NCI-H128 (cell line): ENCODE measurements at regions not wholly inside any gene's neighbourhood (a gene's known extent, or its start where the extent isn't known, plus 50 kb on each side); places are given as distances from the start of the nearest gene placed in this dataset.

ENCODE experiments used
- DNase-seq: peaks from one replicate; lab custom pipeline; 2025; ENCODE audit not compliant: unreplicated experiment; lab: John Stamatoyannopoulos, UW

DNA sequence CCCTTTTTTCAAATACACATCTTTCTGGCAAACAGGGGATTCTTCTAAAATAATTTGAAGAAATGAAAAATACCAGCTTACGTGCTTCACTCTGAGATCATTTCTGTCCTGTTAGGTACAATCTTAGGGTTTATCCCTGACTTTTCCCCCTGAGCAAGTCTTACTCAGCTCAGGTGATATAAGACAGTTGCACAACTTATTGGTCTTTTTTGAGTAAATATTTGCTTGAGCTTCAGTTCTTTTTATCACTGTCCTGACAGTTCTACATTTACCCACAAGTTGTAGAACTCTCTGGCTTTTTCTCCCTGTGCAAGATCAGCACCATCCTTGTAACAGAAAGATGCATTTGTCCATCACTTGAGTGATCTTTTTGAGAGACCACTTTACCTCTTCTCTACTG, 84.9 kb downstream of the MID1IP1 start:
- DNase-seq, result no peak

DNA sequence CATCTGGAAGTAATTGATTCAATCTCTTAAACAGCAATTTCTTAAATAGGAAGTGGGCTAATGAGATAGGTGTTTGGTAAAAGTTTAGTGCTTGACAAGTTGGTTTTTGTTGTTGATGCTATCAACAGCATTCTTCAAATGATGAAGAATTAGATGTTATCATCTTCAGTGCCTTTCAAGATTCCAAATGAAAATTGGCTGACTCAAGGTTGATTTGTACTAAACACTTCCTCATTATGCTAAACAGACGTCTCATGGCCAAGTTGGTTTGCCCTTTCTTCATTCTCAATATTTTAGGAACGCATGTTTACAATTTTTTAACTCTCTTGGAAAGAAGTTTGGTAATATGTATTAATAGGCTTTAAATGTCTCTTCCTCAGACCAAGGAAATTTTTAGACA, 86.0 kb downstream of the MID1IP1 start:
- no peak for DNase-seq

DNA sequence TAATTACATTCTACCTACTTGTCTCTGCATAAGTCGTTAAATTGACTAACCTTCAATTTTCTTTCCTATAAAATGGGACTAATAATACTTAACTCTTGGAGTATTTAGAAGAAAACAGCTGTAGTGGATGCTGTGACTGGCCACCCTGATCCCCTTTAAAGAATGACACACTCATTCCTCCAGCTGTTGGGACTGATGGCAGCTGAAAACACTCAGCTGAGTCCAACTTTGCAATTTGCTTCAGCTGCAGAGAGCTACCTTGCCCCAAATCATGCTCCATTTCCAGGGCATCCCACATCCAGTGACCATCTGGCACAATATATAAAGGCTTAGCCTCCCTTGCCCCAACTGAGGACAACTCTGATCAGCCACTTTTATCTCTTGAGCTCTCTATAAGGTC, 89.1 kb downstream of the MID1IP1 start:
- no peak for DNase-seq

DNA sequence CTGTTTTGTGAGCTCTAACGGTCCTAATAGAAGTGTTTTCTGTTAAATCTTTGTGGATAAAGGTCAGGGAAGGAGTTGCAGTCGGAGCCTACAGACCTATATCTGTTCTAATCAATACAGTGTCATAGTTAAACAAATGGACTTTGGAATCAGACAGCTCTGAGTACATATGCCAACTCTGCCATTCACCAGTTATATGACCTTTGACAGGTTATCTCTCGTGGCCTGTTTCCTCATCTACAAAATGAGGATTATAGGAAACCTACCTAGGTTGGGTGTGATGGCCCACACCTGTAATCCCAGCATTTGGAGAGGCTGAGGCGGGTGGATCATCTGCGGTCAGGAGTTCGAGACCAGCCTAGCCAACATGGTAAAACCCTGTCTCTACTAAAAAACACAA, 89.7 kb downstream of the MID1IP1 start:
- no peak for DNase-seq

DNA sequence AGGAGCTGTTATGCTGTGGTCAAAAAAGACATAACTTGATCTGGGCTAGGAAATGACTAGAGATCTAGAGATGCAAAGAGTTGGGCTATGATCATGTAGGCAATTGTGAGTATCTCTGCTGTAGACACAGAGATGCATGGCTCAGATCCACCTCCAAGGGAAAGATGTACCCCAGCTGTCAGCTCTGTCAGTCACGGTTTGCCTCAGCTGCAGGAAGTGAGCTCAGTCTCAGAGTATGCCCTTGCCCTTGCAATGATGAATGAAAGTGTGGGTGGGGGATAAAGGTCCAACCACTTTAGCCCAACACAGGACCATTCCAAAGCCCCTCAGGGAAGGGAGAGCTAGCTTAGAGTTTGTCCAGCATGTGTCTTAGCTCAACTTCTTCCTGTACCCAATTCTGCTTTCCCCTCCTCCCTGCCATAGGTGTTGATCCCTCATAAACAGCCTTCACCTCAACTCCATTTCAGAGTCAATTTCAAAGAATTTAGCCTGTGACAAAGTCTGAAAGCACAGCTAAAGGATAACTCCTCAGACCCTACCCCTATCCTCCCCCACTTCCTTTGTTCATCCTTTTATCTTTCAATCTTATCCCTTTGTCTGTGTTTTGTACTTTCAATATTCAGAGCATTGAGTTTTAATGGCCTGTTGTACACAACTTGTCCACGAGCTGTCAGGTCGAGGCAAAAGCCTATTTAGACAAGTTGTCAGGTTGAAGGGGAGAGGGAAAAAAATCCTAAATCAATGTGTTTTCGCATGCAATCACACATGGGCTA, 90.6 kb downstream of the MID1IP1 start:
- DNase-seq, result no peak

DNA sequence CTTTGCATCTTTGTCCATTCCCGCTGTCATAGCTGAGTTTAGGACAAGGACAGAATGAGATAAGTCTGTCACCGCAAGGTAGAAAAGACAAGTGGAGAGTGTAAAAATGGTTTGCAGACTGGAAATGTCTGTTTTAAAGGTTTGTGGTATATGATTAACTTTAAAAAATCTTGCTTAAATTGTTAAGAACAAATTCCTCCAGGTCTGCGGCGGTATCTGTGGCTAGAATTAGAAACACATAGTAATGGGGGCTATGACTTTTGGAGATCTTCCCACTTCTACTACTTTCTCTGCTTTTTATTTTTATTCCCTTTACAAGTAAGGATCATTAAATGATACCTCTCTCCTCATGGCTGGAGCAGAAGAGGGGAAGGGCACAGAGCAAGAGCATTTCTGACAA, 92.2 kb downstream of the MID1IP1 start:
- DNase-seq, result no peak

DNA sequence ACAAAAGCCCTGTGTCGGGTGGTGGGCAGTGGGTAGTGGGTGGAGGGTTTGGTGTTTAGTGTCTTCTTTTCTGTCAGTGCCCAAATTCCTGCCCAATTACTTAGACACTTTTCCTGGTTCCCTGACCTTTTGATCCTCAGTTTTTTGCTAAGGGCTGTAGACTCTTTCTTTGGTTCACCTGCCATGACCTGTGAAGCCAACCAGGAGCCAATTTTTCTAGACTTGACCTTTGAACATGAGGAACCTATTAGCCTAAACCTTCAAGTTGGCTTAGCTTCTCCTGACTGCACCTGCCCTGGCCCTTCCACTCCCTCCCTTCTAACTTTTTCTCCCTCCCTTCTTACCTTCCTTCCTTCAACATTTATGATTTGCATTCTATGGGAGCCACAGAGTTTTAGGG, 94.5 kb downstream of the MID1IP1 start:
- DNase-seq, result no peak

DNA sequence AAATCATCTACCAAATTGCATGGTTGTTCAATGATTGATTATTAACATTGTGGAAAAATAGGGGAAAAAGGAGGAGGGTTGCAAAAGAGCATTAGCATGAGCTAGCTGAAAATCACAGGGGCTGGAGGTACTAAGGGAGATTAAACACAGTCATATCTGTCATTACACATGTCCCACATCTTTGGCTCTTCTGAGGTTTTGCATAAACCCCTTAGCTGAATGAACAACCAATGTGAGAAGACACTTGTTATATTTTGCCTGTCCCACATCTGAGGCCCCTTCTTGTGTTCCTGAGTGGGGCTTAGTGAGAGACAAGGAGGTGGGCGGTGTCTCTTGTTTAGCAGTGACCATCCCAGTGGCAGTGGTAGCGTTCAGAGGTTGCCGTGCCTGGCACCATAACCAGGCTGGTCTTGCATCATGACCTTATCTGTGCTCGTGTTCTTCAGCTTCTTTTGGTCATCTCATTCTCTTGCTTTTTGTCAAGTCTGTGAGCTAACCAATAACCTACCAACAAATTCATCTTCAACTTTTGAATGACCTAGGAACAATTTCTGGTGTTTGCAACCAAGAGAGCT, 95.6 kb downstream of the MID1IP1 start:
- DNase-seq, result no peak

DNA sequence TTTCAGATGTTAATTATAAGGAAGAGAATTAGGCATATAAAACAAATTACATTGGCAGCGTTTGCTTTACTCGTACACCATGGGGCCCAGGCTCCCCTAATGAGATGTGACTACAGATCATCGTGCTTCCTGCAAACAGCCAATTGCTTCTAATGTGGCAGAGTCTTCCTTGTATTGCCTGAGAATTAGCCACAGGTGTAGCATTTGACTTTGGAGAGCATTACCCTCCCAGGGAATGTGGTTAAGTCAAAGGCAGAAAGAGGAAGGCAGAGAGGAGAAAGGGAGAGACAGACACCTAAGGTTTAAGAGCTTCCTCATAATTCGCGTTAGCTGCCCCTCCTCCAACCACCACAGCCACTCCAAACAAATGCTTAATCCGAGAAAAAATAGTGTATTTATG, 97.0 kb downstream of the MID1IP1 start:
- DNase-seq, result no peak

DNA sequence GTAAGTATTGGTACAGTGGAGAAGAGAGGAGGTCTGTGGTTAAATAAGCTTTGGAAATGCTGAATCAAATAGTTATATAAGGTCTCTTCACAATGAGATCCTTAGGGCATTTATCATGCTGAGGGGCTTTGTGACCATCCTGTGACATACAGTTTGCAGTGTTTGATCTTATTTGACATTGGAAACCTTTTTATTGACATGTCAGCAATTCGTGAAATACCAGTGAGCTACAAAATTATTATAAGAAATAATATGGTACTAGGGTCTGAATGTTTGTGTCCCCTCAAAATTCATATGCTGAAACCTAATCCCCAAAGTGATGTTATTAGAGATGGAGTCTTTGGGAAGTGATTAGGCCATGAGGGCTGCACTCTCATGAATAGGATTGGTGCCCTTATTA, 98.4 kb downstream of the MID1IP1 start:
- no peak for DNase-seq

DNA sequence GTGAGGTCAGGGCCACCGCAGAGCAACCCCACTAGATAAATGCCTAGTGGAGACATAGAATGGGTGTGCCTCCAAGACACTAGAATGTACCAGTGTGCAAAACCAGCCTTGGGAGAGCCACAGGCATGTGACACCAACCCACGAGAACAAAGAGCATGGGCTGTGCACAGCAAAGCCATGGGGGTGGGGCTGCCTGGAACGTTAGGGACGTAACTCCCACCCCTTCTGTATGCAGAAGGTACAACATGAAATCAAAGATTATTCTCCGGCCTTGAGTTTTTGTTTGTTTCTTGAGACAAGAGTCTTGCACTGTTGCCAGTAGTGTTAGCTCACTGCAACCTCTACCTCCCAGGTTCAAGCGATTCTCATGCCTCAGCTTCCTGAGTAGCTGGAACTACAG, 99.5 kb downstream of the MID1IP1 start:
- no peak for DNase-seq

DNA sequence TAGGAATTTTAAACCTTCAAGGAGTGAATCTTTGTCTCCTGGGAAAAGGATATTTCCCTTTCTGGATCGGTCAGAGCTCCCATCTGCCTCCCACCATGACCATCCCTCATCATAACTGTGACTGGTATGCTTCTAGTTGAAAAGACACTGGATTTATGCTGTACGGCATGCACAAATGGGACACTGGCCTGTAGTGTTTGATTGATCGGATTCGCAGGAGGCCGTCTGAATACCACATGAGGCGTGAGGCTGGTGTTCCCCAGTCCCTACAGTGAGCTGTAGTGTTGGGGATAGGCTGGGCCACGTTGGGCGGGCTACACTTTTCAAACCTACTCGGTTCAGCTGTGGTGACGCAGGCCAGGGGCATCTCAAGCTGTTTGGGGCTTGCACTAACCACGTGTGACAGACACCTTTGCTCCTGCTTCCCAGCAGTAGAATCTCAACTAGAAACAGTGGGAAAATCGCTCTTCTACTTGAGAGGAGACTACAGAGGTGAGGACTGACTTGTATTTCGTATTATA, 101.8 kb downstream of the MID1IP1 start:
- no peak for DNase-seq

DNA sequence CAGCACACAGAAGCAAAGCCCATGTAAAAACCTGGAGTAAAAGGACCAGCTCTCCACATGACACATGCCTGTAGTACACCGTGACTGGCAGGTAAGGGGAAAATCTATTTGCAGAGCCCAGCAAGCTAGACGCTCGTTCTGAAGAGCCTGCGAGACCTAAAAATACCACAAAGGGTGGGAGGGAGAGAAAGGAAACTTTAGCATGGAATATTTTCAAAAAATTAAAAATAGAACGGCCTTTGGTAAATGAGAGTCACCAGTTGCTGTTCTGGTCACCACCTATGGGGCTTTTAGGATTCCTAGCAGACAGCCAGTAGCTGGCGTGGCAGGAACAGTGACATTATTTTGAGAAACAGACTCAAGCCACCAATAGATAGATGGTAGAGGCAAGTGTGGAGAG, 115.5 kb downstream of the MID1IP1 start:
- DNase-seq, result no peak

DNA sequence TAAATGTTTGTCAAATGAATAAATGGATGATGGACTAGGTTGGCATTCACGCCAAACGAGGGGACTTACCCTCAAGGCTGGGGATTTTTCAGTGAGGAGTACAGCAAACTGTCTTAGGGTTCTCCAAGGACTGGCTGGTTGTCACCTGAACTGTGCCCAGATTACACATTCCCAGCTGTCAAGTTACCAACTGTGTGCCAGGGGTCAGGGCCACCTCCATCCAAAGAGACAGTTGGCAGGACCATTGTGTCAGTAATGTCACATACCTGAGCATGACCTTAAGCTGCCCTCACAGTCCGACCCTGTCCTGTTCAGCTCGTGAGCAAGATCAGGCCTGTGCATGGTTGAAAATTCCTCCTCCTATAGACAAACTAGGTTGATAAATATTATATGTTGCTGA, 116.7 kb downstream of the MID1IP1 start:
- DNase-seq, result no peak

DNA sequence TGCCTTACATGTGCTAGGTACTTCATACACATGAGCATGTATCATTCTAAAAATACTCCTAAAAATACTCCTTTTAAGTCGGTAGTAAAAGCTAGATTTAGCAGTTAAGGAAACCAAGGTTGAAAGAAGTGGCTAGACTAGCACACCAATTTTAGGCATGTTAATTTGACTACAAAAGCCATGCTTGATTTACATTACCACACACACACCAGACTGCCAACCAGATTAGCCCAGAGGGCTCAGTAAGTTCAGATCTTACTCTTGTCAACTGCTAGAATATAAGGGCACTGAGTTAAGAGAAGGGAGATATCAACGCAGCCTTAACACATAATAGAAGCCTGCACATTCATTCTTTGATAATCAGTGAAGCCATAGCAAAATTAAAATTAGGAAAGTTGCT, 117.9 kb downstream of the MID1IP1 start:
- DNase-seq, result no peak

DNA sequence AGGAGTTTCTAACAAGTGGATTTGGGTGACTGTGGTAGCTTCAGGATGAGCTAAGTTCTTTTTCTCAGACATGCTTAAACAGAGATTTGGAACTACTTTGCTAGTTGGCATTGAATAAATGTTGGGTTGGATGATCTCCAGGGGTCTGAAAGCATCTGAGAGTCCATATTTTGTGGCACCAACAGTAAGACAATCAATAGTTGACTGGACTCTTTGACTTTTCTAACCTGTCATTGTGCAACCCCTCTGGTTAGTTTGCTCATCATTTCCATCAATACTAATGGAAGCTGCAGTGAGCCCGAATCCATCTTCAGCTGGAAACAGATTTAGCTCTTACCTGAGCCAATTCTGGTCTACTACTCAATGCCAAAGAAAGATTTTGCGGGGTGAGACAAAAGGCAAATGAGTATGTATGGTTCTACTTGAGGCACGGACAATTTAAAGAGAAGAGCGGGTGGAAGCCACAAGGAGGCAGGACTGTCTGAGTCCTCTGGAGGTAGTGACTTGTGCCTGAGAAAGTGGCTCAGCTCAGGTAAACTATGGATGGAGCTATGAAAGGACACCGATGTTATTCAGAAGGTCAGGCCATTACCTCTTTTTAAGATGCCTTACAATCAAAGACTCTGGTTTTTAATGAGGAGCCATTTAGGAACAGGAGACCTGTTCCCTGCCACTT, 118.7 kb downstream of the MID1IP1 start:
- DNase-seq, result no peak

DNA sequence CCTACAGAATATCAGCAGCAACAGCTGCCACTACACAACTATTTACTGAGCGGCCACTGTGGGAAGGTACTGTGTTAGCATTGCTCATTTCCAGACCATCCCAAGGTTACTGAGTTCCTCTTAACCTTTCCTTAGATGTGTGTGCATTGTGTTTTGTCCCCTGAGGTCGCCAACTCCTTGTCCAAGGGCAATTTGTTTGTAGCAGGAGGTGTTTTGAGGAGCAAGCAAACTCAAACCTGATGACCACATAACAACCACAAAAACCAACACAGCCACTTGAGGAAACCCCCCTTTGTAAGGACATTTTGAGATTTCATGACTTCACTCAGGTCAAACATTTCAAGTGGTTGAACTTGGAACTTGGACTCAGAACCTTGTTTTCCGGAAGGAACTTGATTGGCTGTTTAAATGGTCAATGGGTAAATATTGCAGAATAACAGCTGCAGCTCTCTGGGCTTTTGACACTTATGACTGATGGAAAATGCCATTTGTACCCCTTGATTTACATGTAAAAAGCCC, 122.3 kb downstream of the MID1IP1 start:
- DNase-seq, result no peak

DNA sequence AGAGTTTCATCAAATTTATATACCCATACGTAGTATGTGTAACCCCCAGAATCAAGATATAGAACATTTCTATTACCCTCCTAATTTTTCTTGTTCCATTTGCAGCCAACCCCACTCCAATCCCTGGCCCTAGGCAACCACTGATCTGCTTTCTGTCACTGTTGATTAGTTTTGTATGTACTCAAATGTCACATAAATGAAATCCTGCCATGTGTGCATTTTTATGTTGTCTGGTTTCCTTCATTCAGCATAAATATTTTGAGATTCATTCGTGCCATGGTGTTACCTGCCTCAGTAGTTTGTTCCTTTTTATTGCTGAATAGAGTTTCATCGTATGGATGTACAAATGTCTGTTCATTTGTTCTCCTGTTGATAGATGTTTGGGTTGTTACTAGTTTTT, 126.3 kb downstream of the MID1IP1 start:
- no peak for DNase-seq

DNA sequence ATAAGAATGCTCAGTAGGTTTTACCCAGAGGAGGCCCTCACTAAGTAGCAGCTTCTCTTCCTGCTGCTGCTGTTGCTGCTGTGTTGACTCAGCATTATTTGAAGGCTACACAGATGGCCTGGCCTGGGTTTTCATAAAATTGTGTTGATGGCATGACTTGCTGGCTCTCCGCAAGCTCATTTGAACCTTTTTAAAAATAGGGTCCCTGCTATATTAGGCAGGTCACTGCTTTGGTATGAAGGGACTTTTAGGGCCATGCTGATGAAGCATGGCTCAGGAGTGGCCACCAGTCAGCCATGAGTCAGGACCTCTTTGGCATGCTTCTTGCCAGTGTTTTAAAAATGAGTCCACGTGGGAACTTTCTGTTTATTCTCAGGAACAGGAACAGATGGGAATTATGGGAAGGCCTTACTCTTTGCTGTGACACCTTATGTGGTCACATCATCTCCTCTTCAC, 128.7 kb downstream of the MID1IP1 start:
- DNase-seq, result no peak

DNA sequence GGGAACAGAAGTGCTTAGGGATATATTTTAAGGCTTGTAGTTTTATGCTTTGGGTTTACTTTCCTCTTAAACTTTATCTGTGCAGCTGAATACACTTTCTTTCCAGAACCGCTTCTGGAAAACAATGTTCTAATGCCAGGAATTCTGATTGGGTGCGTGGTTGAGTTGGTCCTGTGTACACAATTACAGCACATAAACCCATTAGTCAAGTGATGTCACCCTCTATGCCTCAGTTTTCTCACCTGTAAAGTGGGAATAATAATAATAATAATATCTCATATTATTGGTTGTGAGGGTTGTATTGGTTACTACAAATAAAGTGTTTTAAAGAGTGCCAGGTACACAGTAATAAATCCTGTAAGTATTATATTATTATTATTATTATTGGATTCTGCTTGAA, 129.2 kb downstream of the MID1IP1 start:
- no peak for DNase-seq

DNA sequence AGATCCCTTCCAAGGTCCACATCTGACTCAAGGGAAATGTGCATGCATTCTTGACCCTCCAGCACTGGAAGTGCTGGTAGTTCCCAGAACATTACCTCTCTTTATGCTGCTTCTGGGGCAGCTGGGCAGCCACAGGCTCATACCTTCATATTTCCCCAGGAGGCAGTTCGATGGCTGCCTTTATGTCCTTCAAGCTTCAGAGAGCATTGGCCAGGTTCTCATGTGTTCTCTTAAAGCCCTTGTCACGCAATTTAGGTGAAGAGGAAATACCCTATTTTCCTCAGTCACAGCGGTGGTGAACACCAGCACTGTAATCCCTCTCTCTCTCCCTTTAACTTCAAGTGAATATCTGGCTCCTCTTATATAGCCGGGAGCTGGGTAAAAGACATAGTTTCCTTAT, 134.3 kb downstream of the MID1IP1 start:
- no peak for DNase-seq

DNA sequence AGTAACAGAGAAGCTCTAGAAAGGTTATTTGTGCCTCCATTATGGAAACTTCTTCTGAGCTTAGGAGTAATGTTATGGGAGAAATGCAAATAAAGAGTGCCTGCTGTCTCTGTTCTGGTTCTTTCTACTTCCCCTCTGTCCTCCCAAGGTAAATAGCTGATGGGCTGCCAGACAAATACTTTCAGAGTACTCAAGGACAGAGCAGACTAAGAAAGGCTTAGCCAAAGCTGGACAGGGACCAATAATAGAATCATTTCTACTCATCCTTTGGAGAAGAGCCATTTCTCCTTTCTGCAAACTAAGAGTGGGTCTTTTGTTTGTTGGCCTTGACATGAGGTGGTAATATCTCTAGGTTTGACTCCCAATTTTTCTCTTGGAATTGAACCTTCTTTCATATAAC, 136.1 kb downstream of the MID1IP1 start:
- DNase-seq, result no peak
